HepG2 (cell line): ENCODE measurements at regions not wholly inside any gene's neighbourhood (a gene's known extent, or its start where the extent isn't known, plus 50 kb on each side); places are given as distances from the start of the nearest gene placed in this dataset.
"Not testable (repeated sequence)": the region's sequence is repeated elsewhere in the genome, so short reads cannot be mapped to it uniquely, and the experiment has no call there.

Experiments
- FOXP1 ChIP-seq, 2 experiments: fragments of 450-650 bp in 1 of 2; IDR thresholded peaks; 2 replicates each; pipeline ENCODE4 v1.6.1; 2017 to 2018; ENCODE audit warnings: antibody characterized with exemption in 1 of 2
- JUND ChIP-seq: sonication (generic); formaldehyde crosslinking; IDR thresholded peaks from 2 replicates; pipeline ENCODE4 v1.8.0; 2022; ENCODE audit warnings: mild to moderate bottlenecking, missing genetic modification reagents
- KDM4B ChIP-seq: sonication (generic); formaldehyde crosslinking; IDR thresholded peaks from 2 replicates; pipeline ENCODE4 v1.4.0; 2020; ENCODE audit warnings: missing genetic modification reagents
- SMARCE1 ChIP-seq: fragments of 450-650 bp; IDR thresholded peaks from 2 replicates; pipeline ENCODE4 v1.6.1; 2017; ENCODE audit warnings: borderline replicate concordance
- TRIM24 ChIP-seq: sonication (generic); formaldehyde crosslinking; IDR thresholded peaks from 2 replicates; pipeline ENCODE4 v1.8.0; 2022; ENCODE audit warnings: mild to moderate bottlenecking, missing genetic modification reagents
- ZSCAN30 ChIP-seq: sonication (generic); formaldehyde crosslinking; IDR thresholded peaks from 2 replicates; pipeline ENCODE4 v1.5.0; 2020; ENCODE audit warnings: mild to moderate bottlenecking, missing genetic modification reagents
- TF ChIP-seq, protein P1 (sequence below): sonication (generic); formaldehyde crosslinking; IDR thresholded peaks from 2 replicates; pipeline ENCODE4 v1.4.0; 2020; ENCODE audit warnings: missing genetic modification reagents, mild to moderate bottlenecking, borderline replicate concordance
- TF ChIP-seq, protein P2 (sequence below): sonication (generic); formaldehyde crosslinking; IDR thresholded peaks from one replicate; pipeline ENCODE4 v1.5.1; 2020; ENCODE audit warnings: mild to moderate bottlenecking, missing genetic modification reagents; ENCODE audit errors: not compliant biosample characterization
- TF ChIP-seq, protein P3 (sequence below): sonication (generic); formaldehyde crosslinking; IDR thresholded peaks from 2 replicates; pipeline ENCODE4 v1.8.1; 2022; ENCODE audit warnings: low read depth, mild to moderate bottlenecking, missing genetic modification reagents
- TF ChIP-seq, protein P4 (sequence below): sonication (generic); formaldehyde crosslinking; IDR thresholded peaks from 2 replicates; pipeline ENCODE4 v1.4.0; 2020; ENCODE audit warnings: missing genetic modification reagents, borderline replicate concordance
- TF ChIP-seq, protein P5 (sequence below): sonication (generic); formaldehyde crosslinking; IDR thresholded peaks from 2 replicates; pipeline ENCODE4 v1.8.0; 2023; ENCODE audit warnings: mild to moderate bottlenecking, missing genetic modification reagents
- TF ChIP-seq, protein P6 (sequence below): sonication (generic); formaldehyde crosslinking; IDR thresholded peaks from 2 replicates; pipeline ENCODE4 v1.5.0; 2020; ENCODE audit warnings: mild to moderate bottlenecking, missing genetic modification reagents, moderate library complexity

DNA sequence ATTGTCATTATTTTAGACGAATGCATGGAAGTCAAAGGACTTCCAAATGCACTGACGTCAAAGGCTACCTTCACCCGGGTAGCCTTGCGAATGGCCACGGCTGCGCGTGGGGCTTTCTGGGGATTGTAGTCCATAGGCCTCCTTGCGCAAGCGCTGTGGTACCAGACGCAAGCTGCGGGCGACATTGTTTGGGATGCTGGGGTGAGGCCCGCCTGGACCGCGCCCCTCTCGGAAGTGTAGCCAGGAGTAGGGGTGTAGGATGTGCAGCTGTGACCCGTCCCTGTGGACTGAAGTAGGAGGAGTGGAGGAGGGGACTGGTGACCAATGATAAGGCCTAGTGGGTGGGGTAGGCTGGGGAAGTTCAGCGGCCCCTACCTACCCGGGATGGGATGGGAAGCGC is 720.0 kb upstream of the DEFB115 start:
- not testable (repeated sequence) for TF ChIP-seq JUND (CRISPR knock-in tag); FOXP1 (IDR thresholded peaks at IDR 0.05); FOXP1 (CRISPR knock-in tag; IDR thresholded peaks at IDR 0.05); SMARCE1; KDM4B; TRIM24 (CRISPR knock-in tag); ZSCAN30 (CRISPR knock-in tag)
- TF ChIP-seq, protein P1, sequence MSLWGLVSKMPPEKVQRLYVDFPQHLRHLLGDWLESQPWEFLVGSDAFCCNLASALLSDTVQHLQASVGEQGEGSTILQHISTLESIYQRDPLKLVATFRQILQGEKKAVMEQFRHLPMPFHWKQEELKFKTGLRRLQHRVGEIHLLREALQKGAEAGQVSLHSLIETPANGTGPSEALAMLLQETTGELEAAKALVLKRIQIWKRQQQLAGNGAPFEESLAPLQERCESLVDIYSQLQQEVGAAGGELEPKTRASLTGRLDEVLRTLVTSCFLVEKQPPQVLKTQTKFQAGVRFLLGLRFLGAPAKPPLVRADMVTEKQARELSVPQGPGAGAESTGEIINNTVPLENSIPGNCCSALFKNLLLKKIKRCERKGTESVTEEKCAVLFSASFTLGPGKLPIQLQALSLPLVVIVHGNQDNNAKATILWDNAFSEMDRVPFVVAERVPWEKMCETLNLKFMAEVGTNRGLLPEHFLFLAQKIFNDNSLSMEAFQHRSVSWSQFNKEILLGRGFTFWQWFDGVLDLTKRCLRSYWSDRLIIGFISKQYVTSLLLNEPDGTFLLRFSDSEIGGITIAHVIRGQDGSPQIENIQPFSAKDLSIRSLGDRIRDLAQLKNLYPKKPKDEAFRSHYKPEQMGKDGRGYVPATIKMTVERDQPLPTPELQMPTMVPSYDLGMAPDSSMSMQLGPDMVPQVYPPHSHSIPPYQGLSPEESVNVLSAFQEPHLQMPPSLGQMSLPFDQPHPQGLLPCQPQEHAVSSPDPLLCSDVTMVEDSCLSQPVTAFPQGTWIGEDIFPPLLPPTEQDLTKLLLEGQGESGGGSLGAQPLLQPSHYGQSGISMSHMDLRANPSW (CRISPR knock-in tag): not testable (repeated sequence)
- TF ChIP-seq, protein P2, sequence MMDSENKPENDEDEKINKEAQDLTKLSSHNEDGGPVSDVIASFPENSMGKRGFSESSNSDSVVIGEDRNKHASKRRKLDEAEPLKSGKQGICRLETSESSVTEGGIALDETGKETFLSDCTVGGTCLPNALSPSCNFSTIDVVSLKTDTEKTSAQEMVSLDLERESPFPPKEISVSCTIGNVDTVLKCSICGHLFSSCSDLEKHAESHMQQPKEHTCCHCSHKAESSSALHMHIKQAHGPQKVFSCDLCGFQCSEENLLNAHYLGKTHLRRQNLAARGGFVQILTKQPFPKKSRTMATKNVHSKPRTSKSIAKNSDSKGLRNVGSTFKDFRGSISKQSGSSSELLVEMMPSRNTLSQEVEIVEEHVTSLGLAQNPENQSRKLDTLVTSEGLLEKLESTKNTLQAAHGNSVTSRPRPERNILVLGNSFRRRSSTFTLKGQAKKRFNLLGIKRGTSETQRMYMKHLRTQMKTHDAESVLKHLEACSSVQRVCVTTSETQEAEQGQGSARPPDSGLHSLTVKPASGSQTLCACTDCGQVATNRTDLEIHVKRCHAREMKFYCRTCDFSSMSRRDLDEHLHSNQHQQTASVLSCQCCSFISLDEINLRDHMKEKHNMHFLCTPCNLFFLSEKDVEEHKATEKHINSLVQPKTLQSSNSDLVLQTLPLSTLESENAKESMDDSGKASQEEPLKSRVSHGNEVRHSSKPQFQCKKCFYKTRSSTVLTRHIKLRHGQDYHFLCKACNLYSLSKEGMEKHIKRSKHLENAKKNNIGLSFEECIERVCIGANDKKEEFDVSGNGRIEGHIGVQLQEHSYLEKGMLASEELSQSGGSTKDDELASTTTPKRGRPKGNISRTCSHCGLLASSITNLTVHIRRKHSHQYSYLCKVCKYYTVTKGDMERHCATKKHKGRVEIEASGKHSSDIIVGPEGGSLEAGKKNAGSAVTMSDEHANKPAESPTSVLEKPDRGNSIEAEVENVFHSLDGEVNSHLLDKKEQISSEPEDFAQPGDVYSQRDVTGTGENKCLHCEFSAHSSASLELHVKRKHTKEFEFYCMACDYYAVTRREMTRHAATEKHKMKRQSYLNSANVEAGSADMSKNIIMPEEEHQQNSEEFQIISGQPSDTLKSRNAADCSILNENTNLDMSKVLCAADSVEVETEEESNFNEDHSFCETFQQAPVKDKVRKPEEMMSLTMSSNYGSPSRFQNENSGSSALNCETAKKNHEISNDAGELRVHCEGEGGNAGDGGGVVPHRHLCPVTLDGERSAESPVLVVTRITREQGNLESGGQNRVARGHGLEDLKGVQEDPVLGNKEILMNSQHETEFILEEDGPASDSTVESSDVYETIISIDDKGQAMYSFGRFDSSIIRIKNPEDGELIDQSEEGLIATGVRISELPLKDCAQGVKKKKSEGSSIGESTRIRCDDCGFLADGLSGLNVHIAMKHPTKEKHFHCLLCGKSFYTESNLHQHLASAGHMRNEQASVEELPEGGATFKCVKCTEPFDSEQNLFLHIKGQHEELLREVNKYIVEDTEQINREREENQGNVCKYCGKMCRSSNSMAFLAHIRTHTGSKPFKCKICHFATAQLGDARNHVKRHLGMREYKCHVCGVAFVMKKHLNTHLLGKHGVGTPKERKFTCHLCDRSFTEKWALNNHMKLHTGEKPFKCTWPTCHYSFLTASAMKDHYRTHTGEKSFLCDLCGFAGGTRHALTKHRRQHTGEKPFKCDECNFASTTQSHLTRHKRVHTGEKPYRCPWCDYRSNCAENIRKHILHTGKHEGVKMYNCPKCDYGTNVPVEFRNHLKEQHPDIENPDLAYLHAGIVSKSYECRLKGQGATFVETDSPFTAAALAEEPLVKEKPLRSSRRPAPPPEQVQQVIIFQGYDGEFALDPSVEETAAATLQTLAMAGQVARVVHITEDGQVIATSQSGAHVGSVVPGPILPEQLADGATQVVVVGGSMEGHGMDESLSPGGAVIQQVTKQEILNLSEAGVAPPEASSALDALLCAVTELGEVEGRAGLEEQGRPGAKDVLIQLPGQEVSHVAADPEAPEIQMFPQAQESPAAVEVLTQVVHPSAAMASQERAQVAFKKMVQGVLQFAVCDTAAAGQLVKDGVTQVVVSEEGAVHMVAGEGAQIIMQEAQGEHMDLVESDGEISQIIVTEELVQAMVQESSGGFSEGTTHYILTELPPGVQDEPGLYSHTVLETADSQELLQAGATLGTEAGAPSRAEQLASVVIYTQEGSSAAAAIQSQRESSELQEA (CRISPR knock-in tag): not testable (repeated sequence)
- TF ChIP-seq, protein P3, sequence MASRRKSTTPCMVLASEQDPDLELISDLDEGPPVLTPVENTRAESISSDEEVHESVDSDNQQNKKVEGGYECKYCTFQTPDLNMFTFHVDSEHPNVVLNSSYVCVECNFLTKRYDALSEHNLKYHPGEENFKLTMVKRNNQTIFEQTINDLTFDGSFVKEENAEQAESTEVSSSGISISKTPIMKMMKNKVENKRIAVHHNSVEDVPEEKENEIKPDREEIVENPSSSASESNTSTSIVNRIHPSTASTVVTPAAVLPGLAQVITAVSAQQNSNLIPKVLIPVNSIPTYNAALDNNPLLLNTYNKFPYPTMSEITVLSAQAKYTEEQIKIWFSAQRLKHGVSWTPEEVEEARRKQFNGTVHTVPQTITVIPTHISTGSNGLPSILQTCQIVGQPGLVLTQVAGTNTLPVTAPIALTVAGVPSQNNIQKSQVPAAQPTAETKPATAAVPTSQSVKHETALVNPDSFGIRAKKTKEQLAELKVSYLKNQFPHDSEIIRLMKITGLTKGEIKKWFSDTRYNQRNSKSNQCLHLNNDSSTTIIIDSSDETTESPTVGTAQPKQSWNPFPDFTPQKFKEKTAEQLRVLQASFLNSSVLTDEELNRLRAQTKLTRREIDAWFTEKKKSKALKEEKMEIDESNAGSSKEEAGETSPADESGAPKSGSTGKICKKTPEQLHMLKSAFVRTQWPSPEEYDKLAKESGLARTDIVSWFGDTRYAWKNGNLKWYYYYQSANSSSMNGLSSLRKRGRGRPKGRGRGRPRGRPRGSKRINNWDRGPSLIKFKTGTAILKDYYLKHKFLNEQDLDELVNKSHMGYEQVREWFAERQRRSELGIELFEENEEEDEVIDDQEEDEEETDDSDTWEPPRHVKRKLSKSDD (CRISPR knock-in tag): not testable (repeated sequence)
- TF ChIP-seq, protein P4, sequence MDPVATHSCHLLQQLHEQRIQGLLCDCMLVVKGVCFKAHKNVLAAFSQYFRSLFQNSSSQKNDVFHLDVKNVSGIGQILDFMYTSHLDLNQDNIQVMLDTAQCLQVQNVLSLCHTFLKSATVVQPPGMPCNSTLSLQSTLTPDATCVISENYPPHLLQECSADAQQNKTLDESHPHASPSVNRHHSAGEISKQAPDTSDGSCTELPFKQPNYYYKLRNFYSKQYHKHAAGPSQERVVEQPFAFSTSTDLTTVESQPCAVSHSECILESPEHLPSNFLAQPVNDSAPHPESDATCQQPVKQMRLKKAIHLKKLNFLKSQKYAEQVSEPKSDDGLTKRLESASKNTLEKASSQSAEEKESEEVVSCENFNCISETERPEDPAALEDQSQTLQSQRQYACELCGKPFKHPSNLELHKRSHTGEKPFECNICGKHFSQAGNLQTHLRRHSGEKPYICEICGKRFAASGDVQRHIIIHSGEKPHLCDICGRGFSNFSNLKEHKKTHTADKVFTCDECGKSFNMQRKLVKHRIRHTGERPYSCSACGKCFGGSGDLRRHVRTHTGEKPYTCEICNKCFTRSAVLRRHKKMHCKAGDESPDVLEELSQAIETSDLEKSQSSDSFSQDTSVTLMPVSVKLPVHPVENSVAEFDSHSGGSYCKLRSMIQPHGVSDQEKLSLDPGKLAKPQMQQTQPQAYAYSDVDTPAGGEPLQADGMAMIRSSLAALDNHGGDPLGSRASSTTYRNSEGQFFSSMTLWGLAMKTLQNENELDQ: not testable (repeated sequence)
- TF ChIP-seq, protein P5, sequence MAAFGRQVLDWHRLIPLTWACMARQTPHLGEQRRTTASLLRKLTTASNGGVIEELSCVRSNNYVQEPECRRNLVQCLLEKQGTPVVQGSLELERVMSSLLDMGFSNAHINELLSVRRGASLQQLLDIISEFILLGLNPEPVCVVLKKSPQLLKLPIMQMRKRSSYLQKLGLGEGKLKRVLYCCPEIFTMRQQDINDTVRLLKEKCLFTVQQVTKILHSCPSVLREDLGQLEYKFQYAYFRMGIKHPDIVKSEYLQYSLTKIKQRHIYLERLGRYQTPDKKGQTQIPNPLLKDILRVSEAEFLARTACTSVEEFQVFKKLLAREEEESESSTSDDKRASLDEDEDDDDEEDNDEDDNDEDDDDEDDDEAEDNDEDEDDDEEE (CRISPR knock-in tag): not testable (repeated sequence)
- TF ChIP-seq, protein P6, sequence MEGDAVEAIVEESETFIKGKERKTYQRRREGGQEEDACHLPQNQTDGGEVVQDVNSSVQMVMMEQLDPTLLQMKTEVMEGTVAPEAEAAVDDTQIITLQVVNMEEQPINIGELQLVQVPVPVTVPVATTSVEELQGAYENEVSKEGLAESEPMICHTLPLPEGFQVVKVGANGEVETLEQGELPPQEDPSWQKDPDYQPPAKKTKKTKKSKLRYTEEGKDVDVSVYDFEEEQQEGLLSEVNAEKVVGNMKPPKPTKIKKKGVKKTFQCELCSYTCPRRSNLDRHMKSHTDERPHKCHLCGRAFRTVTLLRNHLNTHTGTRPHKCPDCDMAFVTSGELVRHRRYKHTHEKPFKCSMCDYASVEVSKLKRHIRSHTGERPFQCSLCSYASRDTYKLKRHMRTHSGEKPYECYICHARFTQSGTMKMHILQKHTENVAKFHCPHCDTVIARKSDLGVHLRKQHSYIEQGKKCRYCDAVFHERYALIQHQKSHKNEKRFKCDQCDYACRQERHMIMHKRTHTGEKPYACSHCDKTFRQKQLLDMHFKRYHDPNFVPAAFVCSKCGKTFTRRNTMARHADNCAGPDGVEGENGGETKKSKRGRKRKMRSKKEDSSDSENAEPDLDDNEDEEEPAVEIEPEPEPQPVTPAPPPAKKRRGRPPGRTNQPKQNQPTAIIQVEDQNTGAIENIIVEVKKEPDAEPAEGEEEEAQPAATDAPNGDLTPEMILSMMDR (CRISPR knock-in tag): not testable (repeated sequence)
